ENCODE measurements at regions not wholly inside any gene's neighbourhood (a gene's known extent, or its start where the extent isn't known, plus 50 kb on each side); places are given as distances from the start of the nearest gene placed in this dataset.

- DNase-seq = no peak
Observed at GRCh38 chr6:131510591-131510990, 62.4 kb upstream of the ARG1 start.

DNA sequence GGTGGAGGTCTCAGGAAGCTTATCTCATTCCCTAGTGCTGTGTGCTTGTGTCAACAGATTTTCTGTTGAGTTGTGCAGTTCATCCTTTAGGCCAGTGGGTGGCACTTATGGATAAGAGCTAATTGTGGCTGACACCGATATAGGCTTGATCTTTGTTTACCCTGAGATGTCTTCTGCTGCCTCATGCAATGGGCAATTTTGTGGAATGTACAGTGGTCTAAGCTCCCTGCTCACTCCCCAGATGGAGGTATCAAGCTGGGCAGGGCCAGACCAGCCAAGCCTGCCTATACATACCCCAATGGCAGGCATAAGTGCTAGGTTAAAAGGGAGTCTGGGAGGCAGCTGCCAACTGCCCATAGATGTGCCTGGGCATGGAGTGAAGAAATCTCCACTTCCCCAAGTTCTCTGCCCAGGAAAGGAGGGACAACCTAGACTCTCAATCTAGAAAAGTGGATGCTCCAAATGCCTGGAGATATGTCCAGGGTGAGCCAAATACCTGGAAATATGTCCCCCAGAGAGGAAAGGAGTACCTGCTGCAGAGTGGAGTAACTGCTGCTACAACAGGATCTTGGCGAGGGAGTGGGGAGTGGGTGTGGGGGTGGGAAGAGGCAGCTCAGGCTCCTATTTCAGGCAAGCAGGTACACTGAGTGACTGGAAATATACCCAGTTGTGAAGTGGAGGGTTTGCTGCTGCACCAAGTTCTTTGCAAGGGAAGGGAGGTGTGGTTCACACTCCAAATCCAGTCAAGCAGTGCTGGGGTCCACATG lies 53.2 kb upstream of the ARG1 start:
- DNase-seq = peak; percentile 17
